H1 (cell line): ENCODE measurements at regions not wholly inside any gene's neighbourhood (a gene's known extent, or its start where the extent isn't known, plus 50 kb on each side); places are given as distances from the start of the nearest gene placed in this dataset.

Experiments used
- CHD2 ChIP-seq: IDR thresholded peaks from 2 replicates; pipeline ENCODE4 v1.6.1; 2012; ENCODE audit warnings: low read length, improper control_type of control experiment
- CREB1 ChIP-seq: IDR thresholded peaks from 2 replicates; pipeline ENCODE4 v1.6.1; 2012; ENCODE audit warnings: inconsistent platforms
- EP300 ChIP-seq, 2 experiments: IDR thresholded peaks; 1 replicate in 1 of 2; 2 replicates in 1 of 2; pipeline ENCODE4 v1.6.1; 2011 to 2012; ENCODE audit warnings: low read depth in 2 of 2, low read length in 2 of 2, mild to moderate bottlenecking in 2 of 2, borderline replicate concordance in 1 of 2, inconsistent platforms in 1 of 2, moderate library complexity in 1 of 2
- GABPA ChIP-seq: IDR thresholded peaks from 2 replicates; pipeline ENCODE4 v1.6.1; 2011; ENCODE audit warnings: mild to moderate bottlenecking, low read length, moderate library complexity, borderline replicate concordance; ENCODE audit not compliant: insufficient read depth
- POU5F1 ChIP-seq: IDR thresholded peaks from 2 replicates; pipeline ENCODE4 v1.6.1; 2011; ENCODE audit warnings: low read depth, mild to moderate bottlenecking, low read length, moderate library complexity
- RAD21 ChIP-seq, 2 experiments: IDR thresholded peaks in 1 of 2; conservative IDR thresholded peaks in 1 of 2; 2 replicates each; pipeline ENCODE4 v1.6.1; 2011; ENCODE audit warnings: low read depth in 2 of 2, low read length in 2 of 2, improper control_type of control experiment in 1 of 2, inconsistent platforms in 1 of 2, mild to moderate bottlenecking in 1 of 2, moderate library complexity in 1 of 2
- TCF12 ChIP-seq: IDR thresholded peaks from 2 replicates; pipeline ENCODE4 v1.6.1; 2011; ENCODE audit warnings: low read depth, mild to moderate bottlenecking, low read length

- TF ChIP-seq RAD21 (IDR thresholded peaks at IDR 0.05 in 1 of 2, conservative IDR thresholded peaks at IDR 0.05 in 1 of 2; ENCODE audit: low read depth in 2 of 2, low read length in 2 of 2) (no peak), POU5F1 (no peak), CREB1 (no peak), CHD2 (no peak), TCF12 (no peak), GABPA (no peak), EP300 (IDR thresholded peaks at IDR 0.05; ENCODE audit: borderline replicate concordance in 1 of 2, low read depth in 2 of 2, low read length in 2 of 2) (no peak)
- TF ChIP-seq, all 59 proteins: peak for 0
These were observed 246.8 kb upstream of the ROBO1 start (continued) for GRCh38 chr3:80014576-80014975.
